HUDEP-2 (cell line): ENCODE measurements at regions not wholly inside any gene's neighbourhood (a gene's known extent, or its start where the extent isn't known, plus 50 kb on each side); places are given as distances from the start of the nearest gene placed in this dataset.
A peak's percentile ranks its signal among the peaks of the same experiment; 100 is the strongest.

ENCODE experiments used
- DNase-seq, 76 experiments: peaks; one replicate each; lab custom pipeline; 2025; ENCODE audit not compliant: unreplicated experiment in 76 of 76; lab: John Stamatoyannopoulos, UW

DNA sequence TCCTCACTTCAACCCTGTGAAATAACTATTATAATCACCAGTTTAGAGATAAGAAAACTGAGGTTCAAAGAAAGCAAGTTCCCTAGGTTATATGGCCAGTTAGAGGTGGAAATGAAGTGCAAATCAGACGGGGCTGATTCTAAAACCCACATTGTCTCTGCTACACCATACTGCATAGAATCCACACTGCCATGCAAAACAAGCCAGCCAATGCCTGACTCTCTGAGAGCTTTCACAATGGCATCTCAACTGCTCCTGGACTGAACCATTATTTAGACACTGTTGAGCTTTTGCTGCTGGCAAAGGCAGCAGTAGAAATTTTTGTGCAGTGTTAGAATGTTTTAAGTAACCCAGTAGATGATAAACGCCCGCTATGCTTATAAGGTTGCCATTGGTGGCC lies 195.2 kb upstream of the CNR1 start:
- no peak for DNase-seq

GRCh38 chr6:88360203-88360797 lies 194.2 kb upstream of the CNR1 start:
- DNase-seq, result no peak

DNA sequence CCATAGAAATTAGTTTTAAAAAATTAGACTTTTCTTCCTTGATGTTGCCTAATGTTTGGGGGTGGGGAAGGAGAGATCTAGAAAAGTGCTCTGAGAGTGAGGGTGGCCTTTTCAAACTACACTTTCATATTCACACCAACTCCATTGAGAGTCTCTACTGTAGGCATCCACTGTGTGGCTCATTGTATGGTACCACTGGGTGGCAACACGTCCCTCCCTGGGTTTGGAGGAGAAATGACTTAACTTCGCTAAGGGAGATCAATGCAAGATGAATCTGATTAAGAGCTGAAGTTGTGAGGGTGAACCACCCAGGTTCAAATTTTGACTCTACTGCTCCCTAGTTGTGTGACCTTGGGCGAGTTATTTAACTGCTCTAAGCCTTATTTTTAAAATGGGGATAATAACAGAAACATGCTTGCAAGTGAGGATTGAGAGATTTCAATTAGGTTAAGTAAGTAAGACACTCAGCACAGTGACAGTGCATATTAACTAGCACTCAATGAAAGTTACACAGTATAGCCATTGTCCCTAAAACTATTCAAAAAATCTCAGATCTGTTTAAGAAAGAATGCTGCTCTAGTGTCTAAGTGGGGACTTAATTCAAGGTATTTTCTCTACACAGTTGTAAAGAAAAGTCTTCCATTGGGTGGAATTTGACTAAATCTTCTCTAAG lies 193.5 kb upstream of the CNR1 start:
- DNase-seq, result peak in 1 of 76 experiments; percentile 13

GRCh38 chr6:88358846-88359245 lies 192.7 kb upstream of the CNR1 start:
- no peak for DNase-seq

GRCh38 chr6:88349511-88349910 lies 183.4 kb upstream of the CNR1 start:
- no peak for DNase-seq

GRCh38 chr6:88342336-88342735 lies 176.2 kb upstream of the CNR1 start:
- no peak for DNase-seq

GRCh38 chr6:88339761-88340160 lies 173.6 kb upstream of the CNR1 start:
- no peak for DNase-seq

- DNase-seq, result no peak
Observed at GRCh38 chr6:88321306-88321705, 155.2 kb upstream of the CNR1 start.

- DNase-seq, result no peak
Observed at GRCh38 chr6:88311561-88311960, 145.4 kb upstream of the CNR1 start.

GRCh38 chr6:88304520-88304919 lies 138.4 kb upstream of the CNR1 start:
- DNase-seq, result no peak

GRCh38 chr6:88302769-88303225 lies 136.7 kb upstream of the CNR1 start:
- DNase-seq, result no peak

- peak in 42 of 76 experiments; percentile 4 to 76 (median 38) for DNase-seq
Observed at GRCh38 chr6:88301888-88302768, 136.0 kb upstream of the CNR1 start.

DNA sequence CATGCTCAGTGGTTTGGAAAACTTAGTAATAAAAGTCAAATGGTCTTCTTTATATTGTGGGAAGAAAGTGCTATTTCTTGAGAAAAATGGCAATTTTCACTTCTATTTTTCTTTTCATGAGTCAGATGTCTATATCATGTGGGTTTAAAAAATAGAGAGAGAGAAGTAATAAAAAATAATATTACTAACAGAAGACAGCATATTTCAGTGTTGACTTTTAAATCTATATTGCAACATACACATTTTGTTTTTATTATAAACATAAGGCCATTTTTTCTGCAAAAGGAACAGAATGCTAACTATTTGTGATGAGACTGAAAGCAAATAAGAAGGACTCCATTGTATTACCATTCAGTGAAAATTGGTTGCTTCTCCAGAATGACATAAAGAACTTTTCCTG lies 135.1 kb upstream of the CNR1 start:
- no peak for DNase-seq

GRCh38 chr6:88298066-88298845 lies 132.1 kb upstream of the CNR1 start:
- no peak for DNase-seq

DNA sequence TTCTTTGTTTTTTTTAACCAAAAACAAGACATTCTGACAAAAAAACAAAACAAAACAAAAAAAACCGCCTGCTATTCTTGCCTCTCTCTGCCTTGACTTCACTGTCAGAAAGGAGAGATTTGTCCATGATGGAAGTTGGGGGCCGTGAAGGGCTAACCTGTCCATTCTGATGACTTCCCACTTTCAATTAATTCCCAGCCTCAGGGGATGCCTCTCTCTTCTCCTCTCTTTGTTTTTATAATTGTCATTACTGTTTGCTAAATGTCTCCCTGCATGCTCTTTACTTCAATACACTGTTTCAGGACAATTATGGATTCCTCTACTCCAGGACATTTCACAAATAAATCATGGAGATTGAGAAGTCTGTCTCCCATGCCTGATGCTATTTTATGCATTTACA lies 130.5 kb upstream of the CNR1 start:
- no peak for DNase-seq

DNA sequence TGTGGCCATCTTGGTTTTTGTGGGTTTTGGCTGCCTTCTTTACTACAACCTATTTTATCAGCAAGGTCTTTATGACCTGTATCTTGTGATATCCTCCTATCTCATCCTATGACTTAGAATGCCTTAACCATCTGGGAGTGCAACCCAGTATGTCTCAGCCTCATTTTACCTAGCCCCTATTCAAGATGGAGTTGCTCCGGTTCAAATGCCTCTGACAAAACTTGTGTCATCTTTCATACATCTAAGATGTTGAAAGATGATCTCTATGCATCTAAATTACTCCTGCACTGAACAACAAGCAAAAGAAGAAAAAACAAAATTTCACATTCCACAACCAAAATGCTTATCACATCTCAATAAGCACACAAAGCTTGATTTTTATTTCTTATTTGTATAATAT lies 129.5 kb upstream of the CNR1 start:
- DNase-seq, result no peak

DNA sequence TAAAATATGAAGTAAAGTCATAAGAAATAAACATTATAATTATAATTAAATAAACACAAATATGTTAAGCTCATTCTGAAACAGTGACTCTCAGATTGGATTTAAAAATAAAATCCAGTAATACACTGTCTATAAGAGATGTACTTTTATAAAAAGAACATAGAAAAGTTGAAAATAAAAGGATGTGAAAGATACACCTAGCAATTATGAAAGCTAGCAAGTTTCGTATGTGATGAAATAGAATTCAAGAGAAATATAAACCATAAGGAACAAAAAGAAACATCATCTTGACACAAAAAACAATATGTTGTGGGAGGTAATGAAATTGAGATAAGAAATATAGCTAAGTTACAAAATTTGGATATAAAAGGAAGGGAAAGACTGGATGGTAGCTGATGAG lies 128.6 kb upstream of the CNR1 start:
- no peak for DNase-seq

GRCh38 chr6:88290411-88290810 lies 124.3 kb upstream of the CNR1 start:
- no peak for DNase-seq

DNA sequence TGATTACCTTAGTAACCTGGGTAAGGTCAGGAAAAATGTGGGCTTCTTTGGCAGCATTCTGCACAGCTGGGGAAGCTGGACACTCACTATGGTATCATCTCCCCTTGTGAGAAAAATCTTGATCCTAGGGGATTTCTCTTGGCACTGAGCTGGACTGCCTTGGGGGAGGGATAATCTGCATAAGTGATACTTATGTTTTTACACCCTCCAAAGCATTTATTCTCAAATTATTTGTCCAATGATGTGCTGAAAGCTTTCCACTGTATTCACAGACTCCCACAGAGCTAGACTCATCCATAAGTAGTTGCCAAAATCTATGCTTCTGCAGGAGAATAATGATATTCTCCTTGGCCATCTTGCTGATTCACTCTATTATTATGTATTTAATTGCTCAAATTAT lies 121.5 kb upstream of the CNR1 start:
- no peak for DNase-seq

DNA sequence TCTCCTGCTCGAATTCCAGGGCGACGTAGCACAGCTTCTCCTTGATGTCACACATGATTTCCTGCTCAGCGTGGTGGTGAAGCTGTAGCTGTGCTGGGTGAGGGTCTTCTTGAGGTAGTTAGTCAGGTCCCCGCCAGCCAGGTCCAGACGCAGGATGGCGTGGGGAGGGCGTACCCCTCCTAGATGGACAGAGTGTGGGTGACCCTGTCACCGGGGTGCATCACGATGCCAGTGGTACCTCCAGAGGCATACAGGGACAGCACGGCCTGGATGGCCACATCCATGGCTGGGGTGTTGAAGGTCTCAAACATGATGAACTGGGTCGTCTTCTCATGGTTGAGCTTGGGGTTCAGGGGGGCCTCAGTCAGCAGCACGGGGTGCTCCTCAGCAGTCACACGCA lies 110.2 kb upstream of the CNR1 start:
- DNase-seq, result no peak

DNA sequence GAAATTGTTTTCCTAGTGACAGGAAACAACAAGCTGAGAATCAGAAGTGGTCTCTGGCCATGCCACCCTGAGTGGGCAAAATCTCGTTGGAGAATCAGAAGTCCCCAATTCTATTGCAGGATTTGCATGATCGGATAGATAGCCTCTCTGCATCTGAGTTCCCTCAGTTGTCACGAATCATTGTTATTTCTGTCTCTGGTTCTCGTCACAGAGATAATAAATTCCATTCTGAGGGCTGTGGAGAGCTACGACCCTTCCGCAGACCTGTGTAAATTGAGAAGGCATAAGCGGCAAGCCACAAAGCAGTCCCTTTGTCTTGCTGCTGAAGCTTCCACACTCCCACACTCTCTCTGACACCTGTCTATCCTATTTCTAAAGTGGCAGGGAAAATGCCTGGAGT lies 102.4 kb upstream of the CNR1 start:
- no peak for DNase-seq
